ENCODE measurements at regions not wholly inside any gene's neighbourhood (a gene's known extent, or its start where the extent isn't known, plus 50 kb on each side); places are given as distances from the start of the nearest gene placed in this dataset.

DNA sequence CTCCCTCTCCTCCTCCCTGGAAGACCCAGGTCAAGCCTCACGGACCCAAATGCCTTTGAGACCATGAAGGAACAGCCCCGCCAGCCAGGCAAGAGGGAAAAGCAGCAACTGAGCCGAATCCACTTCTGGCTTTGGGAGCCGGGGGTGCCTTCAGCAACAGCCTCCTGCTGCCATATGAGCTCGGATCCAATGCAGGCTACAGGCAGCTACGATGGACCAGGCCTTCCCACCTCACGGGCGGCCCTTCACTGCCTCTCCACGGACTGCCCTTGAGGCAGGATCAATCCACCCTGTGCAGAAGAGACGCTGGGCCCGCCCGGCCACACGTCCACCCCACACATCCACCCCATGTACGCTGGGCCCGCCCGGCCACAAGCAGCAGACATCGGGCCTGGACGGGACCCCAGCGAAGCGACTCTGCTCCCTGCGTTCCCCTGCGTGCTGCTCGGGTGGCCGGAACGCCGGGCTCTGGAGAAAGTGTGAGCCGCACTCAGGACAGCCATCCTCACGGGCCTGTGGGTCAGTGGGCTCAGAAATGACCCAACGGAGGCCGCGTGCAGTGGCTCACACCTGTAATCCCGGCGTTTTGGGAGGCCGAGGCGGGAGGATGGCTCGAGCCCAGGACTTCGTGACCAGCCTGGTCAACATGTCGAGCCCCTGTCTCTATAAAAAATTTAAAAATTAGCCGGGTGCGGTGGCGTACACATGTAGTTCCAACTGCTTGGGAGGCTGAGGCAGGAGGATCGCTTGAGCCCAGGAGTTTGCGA, 82.0 kb downstream of the FOXL3 start:
- Mint-ChIP-seq H3K4me1 (ENCODE audit: low read depth, unreplicated experiment) (peaks cover 13% of the 10 kb centered on the region), H3K27ac (ENCODE audit: unreplicated experiment) (no peak overlapping the region), H3K9me3 (ENCODE audit: low read depth, unreplicated experiment) (no peaks in the 10 kb centered on the region), H3K36me3 (ENCODE audit: insufficient read depth, unreplicated experiment) (peaks cover 11% of the 10 kb centered on the region), H3K27me3 (ENCODE audit: unreplicated experiment) (peaks cover 100% of the 10 kb centered on the region), H3K4me3 (ENCODE audit: low read depth, unreplicated experiment) (no peak overlapping the region)
- DNase-seq, result no peak
- BruUV-seq (replicated peaks), result no TSS peak
- CTCF ChIA-PET, result no interaction called here
- intact Hi-C loops (cut with micrococcal nuclease; ENCODE audit: unreplicated experiment), result no loop called here
- no peak for TF ChIP-seq CTCF (IDR thresholded peaks at IDR 0.05; ENCODE audit: unreplicated experiment)

DNA sequence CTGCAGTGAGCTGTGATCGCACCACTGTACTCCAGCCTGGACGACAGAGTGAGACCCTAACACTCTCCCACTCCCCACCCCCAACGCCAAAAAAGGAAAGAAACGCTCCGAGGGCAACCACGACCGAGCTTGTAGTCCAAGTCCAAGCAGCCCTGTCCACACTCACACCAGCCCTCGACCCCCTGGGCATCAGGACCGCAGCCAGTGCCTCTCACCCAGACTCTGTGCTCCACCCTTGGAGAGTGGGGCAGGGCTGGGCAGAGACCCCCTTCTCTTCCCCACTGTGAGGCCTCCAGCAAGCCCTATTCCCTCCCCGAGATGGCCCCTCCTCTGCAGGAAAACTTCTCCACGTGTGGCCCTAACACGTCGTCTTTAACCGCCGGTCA, 82.6 kb downstream of the FOXL3 start:
- Mint-ChIP-seq H3K4me3 (ENCODE audit: low read depth, unreplicated experiment) (peak overlapping the region; percentile 23), H3K27ac (ENCODE audit: unreplicated experiment) (no peak overlapping the region), H3K4me1 (ENCODE audit: low read depth, unreplicated experiment) (peaks cover 13% of the 10 kb centered on the region), H3K27me3 (ENCODE audit: unreplicated experiment) (peaks cover 100% of the 10 kb centered on the region), H3K36me3 (ENCODE audit: insufficient read depth, unreplicated experiment) (peaks cover 11% of the 10 kb centered on the region), H3K9me3 (ENCODE audit: low read depth, unreplicated experiment) (no peaks in the 10 kb centered on the region)
- DNase-seq, result no peak
- BruUV-seq (replicated peaks), result no TSS peak
- no peak for TF ChIP-seq CTCF (IDR thresholded peaks at IDR 0.05; ENCODE audit: unreplicated experiment)
- CTCF ChIA-PET, result interaction anchor here (1.4 kb wide), 1 partner anchor 10 kb away, joined by 3 read pairs; no protein-coding TSS in a partner anchor
- intact Hi-C loops (cut with micrococcal nuclease; ENCODE audit: unreplicated experiment), result no loop called here

- peak; percentile 43 for DNase-seq
- peak overlapping the region; percentile 23 for H3K4me3 Mint-ChIP-seq (ENCODE audit: low read depth, unreplicated experiment)
Measured at GRCh38 chr7:372932-373791, 83.2 kb downstream of the FOXL3 start.

More at GRCh38 chr7:372932-373791, 83.2 kb downstream of the FOXL3 start:
- Mint-ChIP-seq H3K9me3 (ENCODE audit: low read depth, unreplicated experiment) (no peaks in the 10 kb centered on the region), H3K27me3 (ENCODE audit: unreplicated experiment) (peaks cover 100% of the 10 kb centered on the region), H3K27ac (ENCODE audit: unreplicated experiment) (no peak overlapping the region), H3K36me3 (ENCODE audit: insufficient read depth, unreplicated experiment) (peaks cover 11% of the 10 kb centered on the region), H3K4me1 (ENCODE audit: low read depth, unreplicated experiment) (peaks cover 13% of the 10 kb centered on the region)
- CTCF ChIA-PET, result interaction anchor here (0.8 to 1.4 kb wide), 2 partner anchors 11 to 14 kb away, joined by 3 to 4 read pairs; no protein-coding TSS in a partner anchor
- BruUV-seq (replicated peaks), result no TSS peak
- TF ChIP-seq CTCF (IDR thresholded peaks at IDR 0.05; ENCODE audit: unreplicated experiment), result no peak
- intact Hi-C loops (cut with micrococcal nuclease; ENCODE audit: unreplicated experiment), result no loop called here
